ENCODE measurements at regions not wholly inside any gene's neighbourhood (a gene's known extent, or its start where the extent isn't known, plus 50 kb on each side); places are given as distances from the start of the nearest gene placed in this dataset.

GRCh38 chr12:31790759-31791158 is 61.9 kb upstream of the AMN1 start:
- DNase-seq = no peak
- no peaks in the 10 kb centered on the region for H3K27me3 ChIP-seq
- H3K4me1 ChIP-seq = no peaks in the 10 kb centered on the region
- no peaks in the 10 kb centered on the region for H3K36me3 ChIP-seq
- TF ChIP-seq CTCF (IDR thresholded peaks at IDR 0.05) (no peak), POLR2AphosphoS5 (IDR thresholded peaks at IDR 0.05) (no peak), EP300 (IDR thresholded peaks at IDR 0.05) (no peak), POLR2A (IDR thresholded peaks at IDR 0.05) (no peak)
- no peaks in the 10 kb centered on the region for H3K9me3 ChIP-seq
- no peak overlapping the region for H3K27ac ChIP-seq
- WGBS, 2 donors = 0 to 44% methylated on average over 1 of the region's 1 CpG
- ATAC-seq (ENCODE audit: low FRiP score in 2 of 2) = no peak
- H3K4me3 ChIP-seq = no peak overlapping the region

GRCh38 chr12:31785318-31785717 is 56.5 kb upstream of the AMN1 start:
- no peaks in the 10 kb centered on the region for H3K4me1 ChIP-seq
- ATAC-seq (ENCODE audit: low FRiP score in 2 of 2) = no peak
- H3K27me3 ChIP-seq = no peaks in the 10 kb centered on the region
- no peaks in the 10 kb centered on the region for H3K36me3 ChIP-seq
- no peak overlapping the region for H3K4me3 ChIP-seq
- WGBS, 2 donors = 76 to 92% methylated on average over 2 of the region's 2 CpGs
- no peaks in the 10 kb centered on the region for H3K9me3 ChIP-seq
- H3K27ac ChIP-seq = no peak overlapping the region
- no peak for DNase-seq
- TF ChIP-seq EP300 (IDR thresholded peaks at IDR 0.05) (no peak), POLR2A (IDR thresholded peaks at IDR 0.05) (no peak), CTCF (IDR thresholded peaks at IDR 0.05) (no peak), POLR2AphosphoS5 (IDR thresholded peaks at IDR 0.05) (no peak)

- TF ChIP-seq POLR2A (IDR thresholded peaks at IDR 0.05) (no peak), POLR2AphosphoS5 (IDR thresholded peaks at IDR 0.05) (no peak), CTCF (IDR thresholded peaks at IDR 0.05) (no peak), EP300 (IDR thresholded peaks at IDR 0.05) (no peak)
- DNase-seq = no peak
- Histone ChIP-seq H3K4me1 (no peaks in the 10 kb centered on the region), H3K36me3 (no peaks in the 10 kb centered on the region), H3K27ac (no peak overlapping the region), H3K27me3 (no peaks in the 10 kb centered on the region), H3K9me3 (no peaks in the 10 kb centered on the region), H3K4me3 (no peak overlapping the region)
- ATAC-seq (ENCODE audit: low FRiP score in 2 of 2) = peak in 1 of 2 donors; percentile 40
- WGBS, 2 donors = 62 to 77% methylated on average over 3 of the region's 3 CpGs
Measured at GRCh38 chr12:31783996-31784645, 55.3 kb upstream of the AMN1 start.

GRCh38 chr12:31783556-31783955 is 54.7 kb upstream of the AMN1 start:
- no peaks in the 10 kb centered on the region for H3K36me3 ChIP-seq
- no peak for DNase-seq
- no peaks in the 10 kb centered on the region for H3K4me1 ChIP-seq
- TF ChIP-seq POLR2AphosphoS5 (IDR thresholded peaks at IDR 0.05) = no peak
- TF ChIP-seq EP300 (IDR thresholded peaks at IDR 0.05) = no peak
- TF ChIP-seq POLR2A (IDR thresholded peaks at IDR 0.05) = no peak
- TF ChIP-seq CTCF (IDR thresholded peaks at IDR 0.05) = no peak
- no peak for ATAC-seq (ENCODE audit: low FRiP score in 2 of 2)
- H3K4me3 ChIP-seq = no peak overlapping the region
- WGBS, 2 donors = 67 to 95% methylated on average over 1 of the region's 1 CpG
- no peaks in the 10 kb centered on the region for H3K9me3 ChIP-seq
- no peaks in the 10 kb centered on the region for H3K27me3 ChIP-seq
- no peak overlapping the region for H3K27ac ChIP-seq

GRCh38 chr12:31781894-31782540 is 53.2 kb upstream of the AMN1 start:
- DNase-seq = no peak
- Histone ChIP-seq H3K27me3 (no peaks in the 10 kb centered on the region), H3K27ac (no peak overlapping the region), H3K9me3 (no peaks in the 10 kb centered on the region), H3K36me3 (no peaks in the 10 kb centered on the region), H3K4me3 (no peak overlapping the region), H3K4me1 (no peaks in the 10 kb centered on the region)
- 83 to 87% methylated on average over 17 of the region's 17 CpGs for WGBS, 2 donors
- TF ChIP-seq POLR2A (IDR thresholded peaks at IDR 0.05) = no peak
- TF ChIP-seq CTCF (IDR thresholded peaks at IDR 0.05) = no peak
- TF ChIP-seq POLR2AphosphoS5 (IDR thresholded peaks at IDR 0.05) = no peak
- TF ChIP-seq EP300 (IDR thresholded peaks at IDR 0.05) = no peak
- no peak for ATAC-seq (ENCODE audit: low FRiP score in 2 of 2)

Data from upper lobe of left lung (tissue), 6 donors.